Effector memory CD4-positive, alpha-beta T cell (primary cell): ENCODE measurements at regions not wholly inside any gene's neighbourhood (a gene's known extent, or its start where the extent isn't known, plus 50 kb on each side); places are given as distances from the start of the nearest gene placed in this dataset.

Source experiments
- DNase-seq, 3 donors: peaks; one replicate each; pipeline ENCODE4 v3.0.0-alpha.2; 2020
- H3K27ac ChIP-seq: 2 replicates; pipeline ENCODE4 v1.7.0; 2013; ENCODE audit warnings: mild to moderate bottlenecking, low read length, moderate library complexity; ENCODE audit not compliant: insufficient read depth, poor library complexity, severe bottlenecking
- H3K27me3 ChIP-seq: replicated peaks from 2 replicates; pipeline ENCODE4 v1.7.0; 2013; ENCODE audit warnings: mild to moderate bottlenecking, low read length; ENCODE audit not compliant: insufficient read depth, control insufficient read depth, poor library complexity, severe bottlenecking
- H3K36me3 ChIP-seq: 2 replicates; pipeline ENCODE4 v1.7.0; 2013; ENCODE audit warnings: mild to moderate bottlenecking, low read length, moderate library complexity; ENCODE audit not compliant: control insufficient read depth, insufficient read depth
- H3K4me1 ChIP-seq: 2 replicates; pipeline ENCODE4 v1.7.0; 2013; ENCODE audit warnings: low read length, mild to moderate bottlenecking; ENCODE audit not compliant: control insufficient read depth, insufficient read depth, poor library complexity, severe bottlenecking
- H3K4me3 ChIP-seq: 2 replicates; pipeline ENCODE4 v1.7.0; 2013; ENCODE audit warnings: low read length, low read depth, mild to moderate bottlenecking; ENCODE audit not compliant: insufficient read depth, poor library complexity, severe bottlenecking
- H3K9me3 ChIP-seq: 2 replicates; pipeline ENCODE4 v1.7.0; 2013; ENCODE audit warnings: mild to moderate bottlenecking, low read length, moderate library complexity; ENCODE audit not compliant: control insufficient read depth

DNA sequence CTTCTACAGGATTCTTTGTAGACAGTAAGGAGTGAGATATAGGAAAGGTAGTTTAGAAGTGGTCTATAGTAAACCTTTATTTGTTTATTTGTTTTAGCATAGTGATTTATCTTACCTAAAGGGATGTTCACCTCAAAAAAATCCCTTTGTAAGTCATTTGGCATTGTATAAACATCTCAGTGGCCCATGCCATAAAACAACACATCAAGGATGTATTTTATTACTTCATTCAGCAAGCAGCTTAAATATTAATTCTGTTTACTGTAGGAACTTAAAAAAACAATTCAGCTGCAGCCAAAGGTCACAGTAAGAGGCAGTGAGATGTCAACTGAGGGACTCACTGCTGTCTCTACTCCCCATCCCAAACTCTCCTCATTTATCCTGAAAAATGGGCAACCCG is 452.7 kb downstream of the HINT1 start:
- no peaks in the 10 kb centered on the region for H3K9me3 ChIP-seq
- peaks cover 10% of the 10 kb centered on the region for H3K27me3 ChIP-seq
- no peaks in the 10 kb centered on the region for H3K4me1 ChIP-seq
- H3K36me3 ChIP-seq, result no peaks in the 10 kb centered on the region
- DNase-seq, result no peak
- no peak overlapping the region for H3K4me3 ChIP-seq
- no peak overlapping the region for H3K27ac ChIP-seq

DNA sequence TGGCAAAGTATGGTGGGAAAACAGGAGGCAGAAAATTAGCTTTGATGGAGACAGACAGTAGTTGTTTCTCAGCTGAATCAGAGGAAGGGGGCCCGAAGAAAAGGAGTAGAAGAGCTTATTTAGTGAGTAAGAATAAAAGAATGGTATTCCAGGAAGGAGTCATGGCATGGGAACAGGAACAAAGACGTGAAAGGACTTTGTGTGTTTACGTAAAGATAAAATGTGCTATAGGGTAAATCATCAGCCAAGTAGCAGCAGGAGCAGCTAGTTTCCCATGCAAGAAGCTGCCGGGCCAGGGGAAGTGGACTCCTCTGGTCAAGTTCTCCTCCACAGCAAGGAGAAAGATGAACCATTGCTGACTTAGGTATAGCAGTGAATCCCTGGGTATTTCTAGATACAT is 454.5 kb downstream of the HINT1 start:
- no peak overlapping the region for H3K27ac ChIP-seq
- H3K4me1 ChIP-seq, result no peaks in the 10 kb centered on the region
- H3K4me3 ChIP-seq, result no peak overlapping the region
- no peaks in the 10 kb centered on the region for H3K9me3 ChIP-seq
- no peak for DNase-seq
- H3K27me3 ChIP-seq, result peaks cover 7% of the 10 kb centered on the region
- no peaks in the 10 kb centered on the region for H3K36me3 ChIP-seq

DNA sequence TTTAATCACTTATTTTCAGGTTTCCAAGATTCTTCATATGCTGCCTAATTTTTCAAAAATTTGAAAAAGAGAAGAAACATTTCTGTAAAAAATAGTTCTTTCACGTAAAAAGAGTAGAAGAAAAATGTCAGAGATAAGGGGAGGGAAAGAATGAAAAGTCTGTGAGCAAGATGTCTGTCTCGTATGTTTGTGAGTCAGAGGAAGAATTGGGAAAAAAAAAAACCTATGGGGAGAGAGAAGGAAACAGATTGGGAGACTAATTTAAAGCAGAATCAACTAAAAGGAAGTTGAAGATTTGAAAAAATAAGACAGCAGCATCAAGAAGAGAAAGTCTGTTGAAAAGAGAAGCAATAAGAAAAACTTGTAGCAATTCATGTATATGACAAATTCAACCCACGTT is 456.3 kb downstream of the HINT1 start:
- Histone ChIP-seq H3K4me1 (no peaks in the 10 kb centered on the region), H3K36me3 (no peaks in the 10 kb centered on the region), H3K27ac (no peak overlapping the region), H3K4me3 (no peak overlapping the region), H3K9me3 (no peaks in the 10 kb centered on the region), H3K27me3 (no peaks in the 10 kb centered on the region)
- no peak for DNase-seq

DNA sequence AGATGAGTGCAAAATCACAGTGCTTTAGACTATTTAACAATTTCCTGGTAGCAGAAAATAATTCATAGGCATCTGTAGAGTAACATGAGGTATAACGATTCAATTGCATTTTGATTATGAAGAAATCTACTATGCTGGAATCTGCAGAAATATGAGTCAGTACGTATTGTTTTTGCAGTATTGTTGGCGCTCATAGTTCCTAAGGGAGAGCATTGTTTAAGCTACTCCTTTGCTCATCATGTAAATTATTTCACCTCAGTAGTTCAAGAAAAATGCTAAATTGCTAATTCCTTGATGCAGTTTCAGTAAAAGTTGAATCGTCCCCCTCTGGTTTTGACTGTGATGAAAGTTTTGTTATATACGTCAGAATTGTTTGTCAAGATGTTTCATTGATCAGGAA is 458.4 kb downstream of the HINT1 start:
- no peaks in the 10 kb centered on the region for H3K9me3 ChIP-seq
- DNase-seq, result no peak
- H3K4me1 ChIP-seq, result no peaks in the 10 kb centered on the region
- no peaks in the 10 kb centered on the region for H3K27me3 ChIP-seq
- H3K4me3 ChIP-seq, result no peak overlapping the region
- H3K36me3 ChIP-seq, result no peaks in the 10 kb centered on the region
- H3K27ac ChIP-seq, result no peak overlapping the region

DNA sequence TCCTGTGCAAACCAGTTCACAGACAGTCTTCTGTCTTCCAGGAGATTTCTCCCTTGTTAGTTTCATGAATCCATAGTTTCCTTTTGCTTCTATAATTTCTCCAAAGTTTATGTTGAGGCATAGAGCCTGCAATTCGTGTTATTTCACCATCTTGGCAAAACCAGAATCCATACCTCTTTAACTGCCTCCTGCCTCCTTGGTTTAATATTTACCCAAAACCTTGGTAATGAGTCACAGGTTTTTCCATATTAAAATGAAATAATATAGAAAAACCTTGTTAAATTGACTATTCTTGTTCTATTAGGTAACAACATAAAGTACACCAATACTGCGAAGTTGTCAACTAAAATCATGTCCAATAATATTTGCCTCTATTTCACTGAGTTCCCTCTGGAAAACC is 459.7 kb downstream of the HINT1 start:
- H3K27ac ChIP-seq, result no peak overlapping the region
- no peaks in the 10 kb centered on the region for H3K27me3 ChIP-seq
- H3K9me3 ChIP-seq, result no peaks in the 10 kb centered on the region
- no peak overlapping the region for H3K4me3 ChIP-seq
- DNase-seq, result no peak
- H3K36me3 ChIP-seq, result no peaks in the 10 kb centered on the region
- H3K4me1 ChIP-seq, result no peaks in the 10 kb centered on the region

DNA sequence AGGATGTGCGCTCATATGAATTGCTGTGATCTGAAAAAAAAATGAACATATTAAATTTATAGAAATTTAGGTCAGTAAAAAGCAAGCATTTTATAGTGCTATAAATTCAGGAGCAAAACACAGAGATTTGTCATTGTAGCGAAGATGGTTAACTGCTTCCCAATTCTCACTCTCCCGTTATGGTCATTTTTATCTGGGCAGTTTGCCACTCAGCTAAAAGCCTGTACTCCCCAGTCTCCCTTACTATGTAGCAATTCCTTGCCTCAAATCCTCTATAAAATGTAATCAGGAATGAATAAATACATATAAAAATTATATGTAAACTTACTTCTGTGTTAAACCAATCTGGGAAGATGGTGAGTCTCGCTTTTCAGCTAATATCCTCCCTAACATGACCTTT is 471.5 kb downstream of the HINT1 start:
- peaks cover under 1% of the 10 kb centered on the region for H3K27me3 ChIP-seq
- DNase-seq, result no peak
- no peak overlapping the region for H3K27ac ChIP-seq

DNA sequence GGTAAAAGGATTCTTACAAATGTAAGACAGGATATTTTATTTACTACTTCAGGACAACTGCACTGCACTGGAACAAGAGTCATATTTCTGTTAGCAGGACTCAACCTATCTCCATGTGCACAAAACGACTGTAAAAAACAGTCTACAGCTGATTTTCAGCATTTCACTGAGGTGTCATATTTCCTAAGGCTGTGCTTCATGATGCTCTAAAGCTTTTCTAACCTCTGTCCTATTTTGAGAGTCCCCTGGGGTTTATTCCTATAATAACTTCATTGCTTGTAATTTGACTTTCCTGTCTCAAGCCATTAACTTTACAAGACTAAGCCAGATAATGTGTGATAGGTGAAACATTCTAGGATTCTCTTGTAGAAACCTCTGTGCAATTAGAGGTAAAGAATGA is 472.3 kb downstream of the HINT1 start:
- Histone ChIP-seq H3K4me1 (no peaks in the 10 kb centered on the region), H3K27ac (no peak overlapping the region), H3K9me3 (no peaks in the 10 kb centered on the region), H3K36me3 (no peaks in the 10 kb centered on the region), H3K4me3 (no peak overlapping the region), H3K27me3 (peaks cover 4% of the 10 kb centered on the region)
- DNase-seq, result no peak

More for the DNA sequence above, 471.5 kb downstream of the HINT1 start:
- Histone ChIP-seq H3K9me3 (no peaks in the 10 kb centered on the region), H3K36me3 (no peaks in the 10 kb centered on the region), H3K4me1 (no peaks in the 10 kb centered on the region), H3K4me3 (no peak overlapping the region)

DNA sequence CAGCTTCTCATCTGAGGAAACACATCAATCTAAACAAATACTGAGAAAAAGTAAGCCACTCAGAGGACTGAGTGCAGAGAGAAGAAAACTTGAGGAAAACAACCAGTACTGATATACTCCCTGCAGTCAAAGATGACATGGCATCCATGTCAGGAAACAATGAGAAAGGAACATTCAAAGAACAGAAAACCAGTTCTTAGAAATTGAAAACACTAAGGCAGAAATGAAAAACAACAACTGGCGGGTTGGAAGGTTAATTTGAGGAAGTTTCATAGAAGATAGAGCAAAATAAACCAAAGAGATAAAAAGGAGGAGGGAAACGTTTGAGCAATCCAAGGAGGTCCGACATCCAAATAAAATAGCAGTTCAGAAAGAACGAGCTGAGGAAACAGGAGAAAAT is 475.2 kb downstream of the HINT1 start:
- H3K4me1 ChIP-seq, result no peaks in the 10 kb centered on the region
- H3K9me3 ChIP-seq, result no peaks in the 10 kb centered on the region
- no peak for DNase-seq
- H3K27ac ChIP-seq, result no peak overlapping the region
- no peak overlapping the region for H3K4me3 ChIP-seq
- no peaks in the 10 kb centered on the region for H3K36me3 ChIP-seq
- H3K27me3 ChIP-seq, result peaks cover 4% of the 10 kb centered on the region

DNA sequence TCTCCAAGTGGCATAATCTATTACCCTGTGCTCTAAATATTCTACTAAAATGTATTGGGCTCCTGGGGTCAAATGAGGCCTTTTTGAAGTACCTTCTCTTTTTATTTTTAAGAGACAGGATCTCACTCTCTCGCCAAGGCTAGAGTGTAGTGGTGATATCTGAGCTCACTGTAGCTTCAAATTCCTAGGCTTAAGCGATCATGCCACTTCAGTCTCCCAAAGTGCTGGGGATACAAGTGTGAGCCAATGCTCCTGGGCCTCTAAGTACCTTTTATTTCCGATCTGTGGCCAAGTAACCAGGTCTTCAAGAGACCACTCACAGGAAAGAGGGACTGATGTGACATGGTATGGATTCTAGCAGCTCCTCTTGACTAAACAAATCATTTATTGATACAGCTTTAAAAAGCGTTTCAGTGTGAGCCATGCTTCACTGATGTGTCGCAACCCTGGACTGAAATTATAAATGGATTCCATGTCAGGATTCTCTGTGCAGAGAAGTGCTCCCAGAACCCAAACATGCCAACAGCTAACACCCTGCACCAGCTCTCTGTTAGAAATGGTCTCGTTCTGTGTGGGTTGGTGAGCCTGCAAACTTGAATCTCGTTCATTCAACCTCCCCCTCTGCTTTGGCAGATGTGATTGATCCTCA is 477.8 kb downstream of the HINT1 start:
- Histone ChIP-seq H3K36me3 (no peaks in the 10 kb centered on the region), H3K27ac (no peak overlapping the region), H3K9me3 (no peaks in the 10 kb centered on the region), H3K4me1 (no peaks in the 10 kb centered on the region), H3K27me3 (peaks cover 4% of the 10 kb centered on the region), H3K4me3 (no peak overlapping the region)
- no peak for DNase-seq

DNA sequence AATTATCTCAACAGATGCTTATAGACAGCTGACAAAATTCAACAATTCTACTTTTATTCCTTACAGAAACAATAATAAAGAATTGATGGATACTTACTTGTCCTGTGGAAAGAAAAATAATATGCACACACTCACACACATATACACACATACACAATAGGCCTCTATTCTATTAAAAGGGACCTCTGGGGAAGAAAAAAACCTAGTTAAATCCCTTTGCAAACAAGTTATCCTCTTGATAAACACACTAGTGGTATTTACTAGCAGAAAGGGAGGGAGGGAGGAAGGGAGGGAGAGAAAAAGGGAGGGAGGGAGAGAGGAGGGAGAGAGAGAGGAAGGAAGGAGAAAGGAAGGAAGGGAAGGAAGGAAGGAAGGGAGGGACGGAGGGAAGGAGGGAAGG is 486.4 kb downstream of the HINT1 start:
- Histone ChIP-seq H3K4me3 (no peak overlapping the region), H3K9me3 (no peaks in the 10 kb centered on the region), H3K36me3 (no peaks in the 10 kb centered on the region), H3K27ac (no peak overlapping the region), H3K27me3 (peaks cover 2% of the 10 kb centered on the region), H3K4me1 (no peaks in the 10 kb centered on the region)
- DNase-seq, result no peak
